GM13977 (cell line): ENCODE measurements at regions not wholly inside any gene's neighbourhood (a gene's known extent, or its start where the extent isn't known, plus 50 kb on each side); places are given as distances from the start of the nearest gene placed in this dataset.

Experiments
- DNase-seq: peaks from one replicate; pipeline ENCODE4 v3.0.0; 2012; ENCODE audit warnings: low spot score
- in situ Hi-C: fragments of 300-500 bp; cut with MboI; formaldehyde crosslinking; loops from one replicate; pipeline ENCODE4 v1.12.0; 2022; ENCODE audit warnings: low sequenced_read_pairs, low pct_unique_long_range_greater_than_20kb, mixed read lengths, inconsistent platforms; ENCODE audit not compliant: unreplicated experiment
- TF ChIP-seq, protein P1 (sequence below): IDR thresholded peaks from 2 replicates; pipeline ENCODE4 v1.5.1; 2012; ENCODE audit warnings: mild to moderate bottlenecking, control low read depth; ENCODE audit not compliant: insufficient read depth; ENCODE audit errors: extremely low read depth, missing control alignments

DNA sequence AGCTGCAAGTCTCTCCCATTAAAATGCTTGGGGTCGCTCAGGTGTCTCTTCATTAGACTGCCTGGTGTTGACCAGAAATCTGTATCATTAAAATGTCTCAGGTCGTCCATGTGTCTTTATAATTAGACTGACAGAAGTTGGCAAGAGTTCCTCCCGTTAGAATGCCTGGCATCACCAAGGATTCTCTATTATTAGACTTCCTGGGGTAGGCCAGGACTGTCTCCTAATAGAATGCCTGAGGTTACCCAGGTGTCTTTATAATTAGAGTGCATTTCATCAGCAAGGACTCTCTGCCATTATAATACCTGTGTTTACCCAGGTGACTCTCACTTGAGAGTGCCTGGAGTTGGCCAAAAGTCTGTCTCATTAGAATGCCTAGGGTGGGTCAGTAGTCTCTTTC, 1537.2 kb downstream of the UQCRFS1 start:
- no peak for DNase-seq
- in situ Hi-C loops: no loop called here
- TF ChIP-seq, protein P1, sequence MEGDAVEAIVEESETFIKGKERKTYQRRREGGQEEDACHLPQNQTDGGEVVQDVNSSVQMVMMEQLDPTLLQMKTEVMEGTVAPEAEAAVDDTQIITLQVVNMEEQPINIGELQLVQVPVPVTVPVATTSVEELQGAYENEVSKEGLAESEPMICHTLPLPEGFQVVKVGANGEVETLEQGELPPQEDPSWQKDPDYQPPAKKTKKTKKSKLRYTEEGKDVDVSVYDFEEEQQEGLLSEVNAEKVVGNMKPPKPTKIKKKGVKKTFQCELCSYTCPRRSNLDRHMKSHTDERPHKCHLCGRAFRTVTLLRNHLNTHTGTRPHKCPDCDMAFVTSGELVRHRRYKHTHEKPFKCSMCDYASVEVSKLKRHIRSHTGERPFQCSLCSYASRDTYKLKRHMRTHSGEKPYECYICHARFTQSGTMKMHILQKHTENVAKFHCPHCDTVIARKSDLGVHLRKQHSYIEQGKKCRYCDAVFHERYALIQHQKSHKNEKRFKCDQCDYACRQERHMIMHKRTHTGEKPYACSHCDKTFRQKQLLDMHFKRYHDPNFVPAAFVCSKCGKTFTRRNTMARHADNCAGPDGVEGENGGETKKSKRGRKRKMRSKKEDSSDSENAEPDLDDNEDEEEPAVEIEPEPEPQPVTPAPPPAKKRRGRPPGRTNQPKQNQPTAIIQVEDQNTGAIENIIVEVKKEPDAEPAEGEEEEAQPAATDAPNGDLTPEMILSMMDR: no peak

DNA sequence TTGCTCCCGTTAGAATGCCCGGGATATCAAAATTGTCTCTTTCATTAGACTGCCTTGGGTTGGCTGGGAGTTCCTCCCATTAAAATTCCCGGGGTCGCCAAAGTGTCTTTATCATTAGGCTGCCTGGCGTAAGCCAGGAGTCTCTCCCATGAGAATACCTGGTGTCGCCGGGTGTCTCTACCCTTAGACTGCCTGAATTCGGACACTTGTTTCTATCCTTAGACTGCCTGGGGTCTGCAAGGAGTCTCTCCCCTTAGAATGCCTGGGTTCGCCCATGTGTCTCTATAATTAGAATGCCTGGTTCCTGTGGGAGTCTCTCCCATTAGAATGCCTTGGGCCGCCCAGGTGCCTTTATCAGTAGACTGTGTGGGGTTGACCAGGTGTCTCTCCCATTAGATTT, 1538.2 kb downstream of the UQCRFS1 start:
- DNase-seq: no peak
- in situ Hi-C loops: no loop called here
- TF ChIP-seq, protein P1: no peak

DNA sequence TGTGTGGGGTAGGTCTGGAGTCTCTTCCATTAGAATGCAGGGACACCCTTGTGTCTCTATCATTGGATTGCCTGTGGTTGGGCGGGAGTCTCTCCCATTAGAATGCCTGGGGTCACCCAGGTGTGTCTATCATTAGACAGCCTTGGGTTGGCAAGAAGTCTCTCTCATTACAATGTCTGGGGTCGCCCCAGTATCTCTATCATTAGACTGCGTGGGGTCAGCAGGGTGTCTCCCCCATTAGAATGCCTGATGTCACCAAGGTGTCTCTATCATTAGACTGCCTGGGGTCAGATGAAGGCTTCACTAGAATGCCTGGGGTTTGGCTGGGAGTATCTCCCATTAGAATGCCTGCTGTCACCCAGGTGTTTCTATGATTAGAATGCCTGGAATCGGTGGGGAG, 1539.0 kb downstream of the UQCRFS1 start:
- TF ChIP-seq, protein P1: no peak
- DNase-seq: no peak
- in situ Hi-C loops: no loop called here

DNA sequence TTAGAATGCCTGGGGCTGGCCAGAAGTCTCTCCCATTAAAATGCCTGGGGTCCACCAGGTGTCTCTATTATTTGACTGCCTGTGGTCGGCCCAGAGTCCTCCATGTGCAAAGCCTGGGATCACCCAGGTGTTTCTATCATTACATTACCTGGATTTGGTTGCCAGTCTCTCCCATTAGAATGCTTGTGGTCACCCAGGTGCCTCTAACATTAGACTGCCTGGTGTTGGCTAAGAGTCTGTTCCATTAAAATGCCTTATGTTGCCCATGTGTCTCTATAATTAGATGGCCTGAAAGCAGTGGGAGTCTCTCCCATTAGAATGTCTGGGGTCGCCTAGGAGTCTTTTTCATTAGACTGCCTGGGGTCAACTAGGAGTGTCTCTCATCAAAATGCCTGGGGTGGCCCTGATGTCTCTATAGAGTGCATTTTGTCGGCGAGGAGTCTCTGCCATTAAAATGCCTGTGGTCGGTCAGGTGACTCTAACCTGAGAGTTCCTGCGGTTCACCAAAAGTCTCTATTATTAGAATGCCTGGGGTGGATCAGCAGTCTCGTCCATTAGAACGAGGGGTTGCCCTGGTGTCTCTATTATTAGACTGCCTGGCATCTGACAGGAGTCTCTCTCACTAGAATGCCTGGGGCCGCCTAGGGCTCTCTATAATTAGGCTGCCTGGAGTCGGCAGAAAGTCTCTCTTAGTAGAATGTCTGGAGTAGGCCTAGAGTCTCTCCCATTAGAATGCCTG, 1540.5 kb downstream of the UQCRFS1 start:
- in situ Hi-C loops: no loop called here
- TF ChIP-seq, protein P1: no peak
- no peak for DNase-seq

DNA sequence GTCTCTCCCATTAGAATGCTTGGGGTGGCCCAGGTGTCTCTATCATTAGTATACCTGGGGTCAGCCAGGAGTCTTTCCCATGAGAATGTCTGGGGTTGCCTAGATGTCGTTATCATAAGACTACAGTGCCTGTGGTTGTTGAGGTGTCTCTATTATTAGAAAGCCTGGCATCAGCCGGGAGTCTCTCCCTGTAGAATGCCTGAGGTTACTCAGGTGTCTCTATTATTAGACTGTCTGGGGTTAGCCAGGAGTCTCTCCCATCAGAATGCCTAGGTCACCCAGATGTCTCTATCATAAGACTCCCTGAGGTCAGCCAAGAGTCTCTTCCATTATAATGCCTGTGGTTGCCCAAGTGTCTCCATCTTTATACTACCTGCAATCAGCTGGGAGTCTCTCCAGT, 1541.1 kb downstream of the UQCRFS1 start:
- in situ Hi-C loops: no loop called here
- TF ChIP-seq, protein P1: no peak
- no peak for DNase-seq

DNA sequence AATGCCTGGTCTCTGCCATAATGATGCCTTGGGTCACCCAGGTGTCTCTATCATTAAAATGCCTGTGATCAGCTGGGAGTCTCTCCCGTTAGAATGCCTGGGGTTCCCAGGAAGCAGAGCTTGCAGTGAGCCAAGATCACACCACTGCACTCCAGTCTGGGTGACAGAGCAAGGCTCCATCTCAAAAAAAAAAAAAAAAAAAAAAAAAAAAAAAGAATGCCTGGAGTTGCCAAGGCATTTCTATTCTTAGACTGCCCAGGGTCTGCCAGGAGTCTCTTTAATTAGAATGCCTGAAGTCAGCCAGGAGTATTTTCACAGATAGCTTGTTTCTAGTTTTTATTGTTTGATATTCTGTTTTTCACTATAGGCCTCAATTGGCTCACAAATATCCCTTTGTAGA, 1552.5 kb downstream of the UQCRFS1 start:
- in situ Hi-C loops: no loop called here
- DNase-seq: no peak
- TF ChIP-seq, protein P1: no peak
